Endothelial cell of umbilical vein (primary cell): ENCODE measurements at regions not wholly inside any gene's neighbourhood (a gene's known extent, or its start where the extent isn't known, plus 50 kb on each side); places are given as distances from the start of the nearest gene placed in this dataset.

Experiments used
- CTCF ChIP-seq, 2 donors: IDR thresholded peaks; 1 replicate in 1 of 2; 2 replicates in 1 of 2; pipeline ENCODE4 v1.5.1; 2011; ENCODE audit warnings: low read length in 2 of 2, mild to moderate bottlenecking in 2 of 2, moderate library complexity in 2 of 2, control low read depth in 1 of 2, inconsistent platforms in 1 of 2, low read depth in 1 of 2; ENCODE audit not compliant: insufficient read depth in 1 of 2; ENCODE audit errors: extremely low read depth in 1 of 2
- EZH2 ChIP-seq: IDR thresholded peaks from 2 replicates; pipeline ENCODE4 v1.6.1; 2012; ENCODE audit warnings: borderline replicate concordance, low read depth, mild to moderate bottlenecking, moderate library complexity, low read length, inconsistent platforms; ENCODE audit not compliant: severe bottlenecking
- GATA2 ChIP-seq: IDR thresholded peaks from 2 replicates; pipeline ENCODE4 v1.7.0; 2011; ENCODE audit warnings: low read depth, mild to moderate bottlenecking, moderate library complexity, mixed read lengths, low read length; ENCODE audit not compliant: insufficient read length, insufficient read depth
- MYC ChIP-seq: IDR thresholded peaks from one replicate; pipeline ENCODE4 v1.6.1; 2011; ENCODE audit warnings: mild to moderate bottlenecking, low read depth, low read length
- POLR2A ChIP-seq: IDR thresholded peaks from 2 replicates; pipeline ENCODE4 v1.6.1; 2012; ENCODE audit warnings: low read depth, mild to moderate bottlenecking, control low read depth, low read length

DNA sequence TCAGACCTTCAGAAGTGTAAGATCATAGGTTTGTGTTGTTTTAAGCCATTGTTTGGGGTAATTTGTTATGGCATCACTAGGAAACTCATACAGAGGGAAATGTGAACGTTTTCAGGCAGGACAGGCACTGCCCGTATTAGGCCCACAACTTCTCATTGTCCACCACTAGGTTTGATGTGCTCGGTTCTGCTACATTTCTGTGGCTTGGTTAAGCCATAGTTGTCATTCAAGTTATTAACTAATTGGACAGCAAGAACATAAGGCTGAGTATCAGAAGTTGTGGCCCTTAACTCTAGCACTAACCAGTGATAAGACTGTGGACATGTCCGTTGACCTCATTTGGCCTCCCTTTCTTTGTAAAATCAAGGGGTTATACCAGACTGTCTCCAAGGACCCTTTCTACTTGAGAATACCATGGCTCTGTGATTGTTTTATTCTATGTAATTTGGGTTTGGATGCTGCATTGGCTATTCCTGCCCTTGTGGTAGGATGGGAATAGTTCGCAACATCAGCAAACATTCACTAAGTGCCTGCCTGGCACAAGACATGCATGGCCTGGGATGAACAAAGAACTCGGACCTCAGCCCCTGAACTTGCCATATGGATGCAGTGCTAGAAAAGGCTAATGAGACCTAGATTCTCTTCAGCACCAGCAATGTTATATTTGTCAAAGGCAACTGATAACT is 85.7 kb downstream of the CCDC71L start:
- TF ChIP-seq CTCF (IDR thresholded peaks at IDR 0.05; ENCODE audit: extremely low read depth in 1 of 2, insufficient read depth in 1 of 2, low read depth in 1 of 2, low read length in 2 of 2) (no peak), POLR2A (no peak), GATA2 (no peak), MYC (no peak), EZH2 (no peak)
